ENCODE measurements at regions not wholly inside any gene's neighbourhood (a gene's known extent, or its start where the extent isn't known, plus 50 kb on each side); places are given as distances from the start of the nearest gene placed in this dataset.

GRCh38 chr13:22270881-22271280 lies 600.0 kb downstream of the FGF9 start:
- H3K36me3 ChIP-seq (ENCODE audit: control insufficient read depth, insufficient read depth, low read length), result no peaks in the 10 kb centered on the region
- no peaks in the 10 kb centered on the region for H3K9me1 ChIP-seq (ENCODE audit: insufficient read depth, low read length)
- no peak overlapping the region for H2BK5ac ChIP-seq (ENCODE audit: low read depth, low read length, poor library complexity, severe bottlenecking)
- intact Hi-C loops (cut with micrococcal nuclease), result loop anchor here (10.0 kb wide), 3 partner anchors 196 to 506 kb away; no protein-coding TSS in a partner anchor
- no peak overlapping the region for H3K56ac ChIP-seq (ENCODE audit: extremely low read depth, insufficient read depth, low read length)
- dilution Hi-C loops (cut with HindIII; ENCODE audit: low sequenced_read_pairs, unreplicated experiment), result no loop called here
- no TSS peak for BruUV-seq (replicated peaks)
- no peak overlapping the region for H2BK15ac ChIP-seq (ENCODE audit: low read depth, low read length)
- H2AK5ac ChIP-seq (ENCODE audit: low read depth, low read length), result no peak overlapping the region
- no peaks in the 10 kb centered on the region for H3K79me1 ChIP-seq (ENCODE audit: low read depth in 1 of 2, low read length in 2 of 2)
- no peak overlapping the region for H2BK120ac ChIP-seq (ENCODE audit: low read depth, low read length)
- no peak for ATAC-seq (ENCODE audit: low read depth)
- no peak overlapping the region for H2BK20ac ChIP-seq (ENCODE audit: low read depth, low read length)
- H2AK9ac ChIP-seq (replicated peaks; ENCODE audit: low read depth, low read length, poor library complexity), result no peak overlapping the region
- H3K14ac ChIP-seq (replicated peaks; ENCODE audit: low read depth, low read length), result no peak overlapping the region
- DNase-seq, result no peak
- CTCF ChIA-PET, result no interaction called here
- H3K27ac ChIP-seq (ENCODE audit: insufficient read depth, low read length), result no peak overlapping the region
- POLR2A ChIA-PET (ENCODE audit: unreplicated experiment), result no interaction called here
- TF ChIP-seq MXI1 (IDR thresholded peaks at IDR 0.05; ENCODE audit: borderline replicate concordance, low read depth, low read length) (no peak), ELK1 (IDR thresholded peaks at IDR 0.05; ENCODE audit: borderline replicate concordance, low read depth, low read length) (no peak), RFX5 (IDR thresholded peaks at IDR 0.05; ENCODE audit: low read depth, low read length) (no peak), SMC3 (IDR thresholded peaks at IDR 0.05; ENCODE audit: low read depth, low read length) (no peak), MAZ (IDR thresholded peaks at IDR 0.05; ENCODE audit: borderline replicate concordance, low read depth, low read length) (no peak), CHD1 (IDR thresholded peaks at IDR 0.05; ENCODE audit: low read depth, low read length) (no peak), MAFK (IDR thresholded peaks at IDR 0.05; ENCODE audit: low read depth, low read length) (no peak), BHLHE40 (IDR thresholded peaks at IDR 0.05; ENCODE audit: low read depth, low read length) (no peak), USF2 (IDR thresholded peaks at IDR 0.05; ENCODE audit: low read depth, low read length) (no peak), RCOR1 (IDR thresholded peaks at IDR 0.05; ENCODE audit: insufficient replicate concordance, low read length) (no peak), POLR2A (IDR thresholded peaks at IDR 0.05; ENCODE audit: low read depth, low read length) (no peak), RAD21 (IDR thresholded peaks at IDR 0.05; ENCODE audit: low read length) (no peak), CEBPB (IDR thresholded peaks at IDR 0.05; ENCODE audit: low read depth, low read length) (no peak), FOS (IDR thresholded peaks at IDR 0.05; ENCODE audit: low read depth, low read length) (no peak), CTCF (conservative IDR thresholded peaks at IDR 0.05; ENCODE audit: low read depth, low read length) (no peak), NFE2L2 (IDR thresholded peaks at IDR 0.05; ENCODE audit: low read depth, low read length) (no peak)
- no peak overlapping the region for H4K5ac ChIP-seq (ENCODE audit: low read depth, low read length)
- no peaks in the 10 kb centered on the region for H3K4me1 ChIP-seq (ENCODE audit: control insufficient read depth, insufficient read depth, low read length)
- no peak overlapping the region for H2AFZ ChIP-seq (replicated peaks; ENCODE audit: low read length, poor library complexity)
- H3K4ac ChIP-seq (ENCODE audit: low read depth, low read length), result no peak overlapping the region
- H3K27me3 ChIP-seq (ENCODE audit: control insufficient read depth, insufficient read depth, low read length), result no peaks in the 10 kb centered on the region
- H3K9me3 ChIP-seq (ENCODE audit: control insufficient read depth, insufficient read depth, low read length), result peaks cover 4% of the 10 kb centered on the region; the same call in 1 of the 2 replicates
- no peak overlapping the region for H3K23ac ChIP-seq (ENCODE audit: low read depth, low read length)
- H4K20me1 ChIP-seq (ENCODE audit: insufficient read depth, low read length), result no peaks in the 10 kb centered on the region
- no CpG with 5 or more reads among the region's 5 CpGs for WGBS, 2 experiments (ENCODE audit: extremely low coverage in 2 of 2, insufficient read length in 1 of 2)
- H3K4me2 ChIP-seq (ENCODE audit: low read depth, low read length), result no peak overlapping the region
- H3K18ac ChIP-seq (ENCODE audit: low read depth, low read length), result no peak overlapping the region
- H4K91ac ChIP-seq (ENCODE audit: insufficient read depth, low read depth, low read length), result no peak overlapping the region
- H3K4me3 ChIP-seq (ENCODE audit: insufficient read depth, low read depth, low read length), result no peak overlapping the region
- no peak overlapping the region for H4K8ac ChIP-seq (ENCODE audit: low read depth in 2 of 2, low read length in 2 of 2)
- in situ Hi-C loops (cut with MboI; ENCODE audit: low sequenced_read_pairs), result no loop called here
- no peak overlapping the region for H3K9ac ChIP-seq (ENCODE audit: low read depth, low read length)
